Hepatocyte (in vitro differentiated cells): ENCODE measurements at regions not wholly inside any gene's neighbourhood (a gene's known extent, or its start where the extent isn't known, plus 50 kb on each side); places are given as distances from the start of the nearest gene placed in this dataset.

ENCODE experiments used
- DNase-seq: peaks from one replicate; pipeline ENCODE4 v3.0.0-alpha.2; 2016; ENCODE audit warnings: low spot score
- H2AFZ ChIP-seq: fragments of 200-600 bp; sonication (generic); 2 replicates; pipeline ENCODE4 v1.6.0; 2016; ENCODE audit warnings: antibody characterized with exemption, mild to moderate bottlenecking
- H3K27ac ChIP-seq: fragments of 200-600 bp; sonication (generic); 2 replicates; pipeline ENCODE4 v1.5.1; 2016; ENCODE audit warnings: mild to moderate bottlenecking
- H3K27me3 ChIP-seq: fragments of 200-600 bp; sonication (generic); 2 replicates; pipeline ENCODE4 v1.6.1; 2016
- H3K36me3 ChIP-seq: fragments of 200-600 bp; sonication (generic); replicated peaks from 2 replicates; pipeline ENCODE4 v1.5.1; 2016; ENCODE audit warnings: low read depth; ENCODE audit not compliant: insufficient read depth
- H3K4me1 ChIP-seq: fragments of 200-600 bp; sonication (generic); 2 replicates; pipeline ENCODE4 v1.5.1; 2016; ENCODE audit warnings: mild to moderate bottlenecking, moderate library complexity; ENCODE audit not compliant: insufficient read depth
- H3K4me2 ChIP-seq: fragments of 200-600 bp; sonication (generic); 2 replicates; pipeline ENCODE4 v1.6.0; 2016
- H3K4me3 ChIP-seq: fragments of 200-600 bp; sonication (generic); 2 replicates; pipeline ENCODE4 v1.5.1; 2016; ENCODE audit warnings: mild to moderate bottlenecking
- H3K79me2 ChIP-seq: fragments of 200-600 bp; sonication (generic); 2 replicates; pipeline ENCODE4 v1.6.0; 2017; ENCODE audit warnings: mild to moderate bottlenecking
- H3K9me2 ChIP-seq: fragments of 200-600 bp; sonication (generic); replicated peaks from 2 replicates; pipeline ENCODE4 v1.6.0; 2017; ENCODE audit warnings: mild to moderate bottlenecking; ENCODE audit not compliant: insufficient read depth
- H3K9me3 ChIP-seq: fragments of 200-600 bp; sonication (generic); 2 replicates; pipeline ENCODE4 v1.5.1; 2016; ENCODE audit warnings: low read depth, mild to moderate bottlenecking
- H4K20me1 ChIP-seq: fragments of 200-600 bp; sonication (generic); 2 replicates; pipeline ENCODE4 v1.6.0; 2016; ENCODE audit warnings: mild to moderate bottlenecking; ENCODE audit not compliant: insufficient read depth, poor library complexity, severe bottlenecking
- CTCF ChIP-seq: fragments of 200-600 bp; sonication (generic); IDR thresholded peaks from 2 replicates; pipeline ENCODE4 v1.5.1; 2016; ENCODE audit warnings: antibody characterized with exemption, mild to moderate bottlenecking; ENCODE audit not compliant: poor library complexity
- EZH2 ChIP-seq: fragments of 200-600 bp; sonication (generic); IDR thresholded peaks from 2 replicates; pipeline ENCODE4 v1.6.1; 2016; ENCODE audit warnings: antibody characterized with exemption, mild to moderate bottlenecking, borderline replicate concordance
- EZH2phosphoT487 ChIP-seq: fragments of 200-600 bp; sonication (generic); IDR thresholded peaks from one replicate; pipeline ENCODE4 v1.6.1; 2018; ENCODE audit warnings: antibody characterized with exemption, mild to moderate bottlenecking, low read depth, moderate library complexity; ENCODE audit not compliant: unreplicated experiment, severe bottlenecking
- WGBS: methylation state at CpG from one replicate; pipeline ENCODE4 v1.1.6; 2016; ENCODE audit warnings: low lambda C conversion rate; ENCODE audit errors: missing lambda C conversion rate; 5-methylcytosine and 5-hydroxymethylcytosine counted together

GRCh38 chr3:79947469-79947868 is 179.7 kb upstream of the ROBO1 start:
- Histone ChIP-seq H3K36me3 (no peaks in the 10 kb centered on the region), H3K4me2 (no peak overlapping the region), H4K20me1 (no peaks in the 10 kb centered on the region), H3K4me3 (no peak overlapping the region), H3K9me3 (no peaks in the 10 kb centered on the region), H3K27ac (no peak overlapping the region), H3K27me3 (no peaks in the 10 kb centered on the region), H3K9me2 (no peaks in the 10 kb centered on the region), H2AFZ (no peak overlapping the region), H3K79me2 (no peaks in the 10 kb centered on the region), H3K4me1 (no peaks in the 10 kb centered on the region)
- DNase-seq = no peak
- TF ChIP-seq EZH2 (no peak), EZH2phosphoT487 (no peak), CTCF (no peak)
- WGBS = 93% methylated on average over 1 of the region's 1 CpG

- Histone ChIP-seq H3K27ac (peak overlapping the region; percentile 85), H3K4me2 (no peak overlapping the region), H3K79me2 (no peaks in the 10 kb centered on the region), H3K9me3 (no peaks in the 10 kb centered on the region), H3K4me1 (no peaks in the 10 kb centered on the region), H2AFZ (no peak overlapping the region), H3K4me3 (no peak overlapping the region), H4K20me1 (no peaks in the 10 kb centered on the region), H3K27me3 (no peaks in the 10 kb centered on the region), H3K9me2 (no peaks in the 10 kb centered on the region), H3K36me3 (no peaks in the 10 kb centered on the region)
- TF ChIP-seq CTCF = no peak
- TF ChIP-seq EZH2 = no peak
- no peak for TF ChIP-seq EZH2phosphoT487
- DNase-seq = peak; percentile 60
- WGBS = 46% methylated on average over 1 of the region's 1 CpG
Observed at GRCh38 chr3:79937567-79937966, 169.8 kb upstream of the ROBO1 start.

GRCh38 chr3:79930196-79930595 is 162.4 kb upstream of the ROBO1 start:
- H3K27me3 ChIP-seq = no peaks in the 10 kb centered on the region
- H3K36me3 ChIP-seq = no peaks in the 10 kb centered on the region
- no peak overlapping the region for H2AFZ ChIP-seq
- no peaks in the 10 kb centered on the region for H4K20me1 ChIP-seq
- H3K4me1 ChIP-seq = no peaks in the 10 kb centered on the region
- 95% methylated on average over 8 of the region's 8 CpGs for WGBS
- no peak overlapping the region for H3K4me2 ChIP-seq
- H3K9me3 ChIP-seq = no peaks in the 10 kb centered on the region
- no peak overlapping the region for H3K4me3 ChIP-seq
- no peak overlapping the region for H3K27ac ChIP-seq
- TF ChIP-seq EZH2phosphoT487 (no peak), CTCF (no peak), EZH2 (no peak)
- H3K9me2 ChIP-seq = no peaks in the 10 kb centered on the region
- DNase-seq = no peak
- H3K79me2 ChIP-seq = no peaks in the 10 kb centered on the region
